HepG2 (cell line): ENCODE measurements at regions not wholly inside any gene's neighbourhood (a gene's known extent, or its start where the extent isn't known, plus 50 kb on each side); places are given as distances from the start of the nearest gene placed in this dataset.

Experiments used
- ATAC-seq: fragments of 200-7000 bp; cut with Tn5 transposase; 3 replicates; pipeline ENCODE4 v1.9.1; 2020; ENCODE audit warnings: mild to moderate bottlenecking, moderate library complexity
- BruUV-seq: library from RNA; stranded (reverse); fragments of 400-500 nt; replicated peaks from 2 replicates; lab custom pipeline; 2021; lab: Mats Ljungman, UMichigan
- CTCF ChIA-PET: fragments of 300-600 bp; formaldehyde crosslinking; extraction: SDS; loops from one replicate; lab custom pipeline; 2021; ENCODE audit warnings: low total read pairs, inconsistent platforms, low intra/inter-chr PET ratio; lab: Yijun Ruan, JAX
- POLR2A ChIA-PET: fragments of 350-600 bp; sonication (Branson Sonifier 250); formaldehyde crosslinking; loops from one replicate; lab custom pipeline; 2020; ENCODE audit warnings: antibody characterized with exemption, inconsistent platforms; lab: Yijun Ruan, JAX
- DNase-seq: peaks from one replicate; pipeline ENCODE4 v3.0.0-alpha.2; 2015; ENCODE audit warnings: low spot score
- FAIRE-seq: peaks from 3 replicates; lab custom pipeline; 2011; peaks lifted over from hg19 to GRCh38; lab: Jason Lieb, UNC
- H2AFZ ChIP-seq: one replicate; pipeline ENCODE4 v1.6.1; 2011; ENCODE audit warnings: low read length, inconsistent platforms
- H3K27ac ChIP-seq: fragments of 300-600 bp; 3 replicates; pipeline ENCODE4 v1.8.0; 2011; ENCODE audit warnings: mixed run types, mild to moderate bottlenecking, mixed read lengths, low read length, inconsistent platforms; ENCODE audit not compliant: insufficient read depth; ENCODE audit errors: extremely low read length
- H3K27me3 ChIP-seq, 2 experiments: fragments of 200-600 bp in 1 of 2; 2 replicates in 1 of 2; 3 replicates in 1 of 2; pipeline versions ENCODE4 v1.6.0 to v1.8.0; 2011; ENCODE audit warnings: low read length in 2 of 2, mild to moderate bottlenecking in 2 of 2, moderate library complexity in 2 of 2, inconsistent platforms in 1 of 2; ENCODE audit not compliant: insufficient read depth in 2 of 2, control insufficient read depth in 1 of 2
- H3K36me3 ChIP-seq, 2 experiments: fragments of 200-600 bp in 1 of 2; replicated peaks in 1 of 2; 2 replicates in 1 of 2; 3 replicates in 1 of 2; pipeline versions ENCODE4 v1.5.1 to v1.8.0; 2011; ENCODE audit warnings: low read length in 2 of 2, inconsistent platforms in 1 of 2; ENCODE audit not compliant: insufficient read depth in 2 of 2, control insufficient read depth in 1 of 2
- H3K4me1 ChIP-seq: 2 replicates; pipeline ENCODE4 v1.5.1; 2012; ENCODE audit warnings: low read length, inconsistent platforms; ENCODE audit not compliant: insufficient read depth
- H3K4me2 ChIP-seq: 2 replicates; pipeline ENCODE4 v1.6.0; 2011; ENCODE audit warnings: low read depth, low read length, inconsistent platforms
- H3K4me3 ChIP-seq, 3 experiments: fragments of 200-600 bp in 1 of 3; sonication (generic), shearing (Covaris generic) in 1 of 3; replicated peaks in 1 of 3; 2 replicates each; pipeline ENCODE4 v1.5.1; 2011 to 2016; ENCODE audit warnings: low read length in 3 of 3, inconsistent platforms in 2 of 3, low read depth in 2 of 3, mild to moderate bottlenecking in 2 of 3, control low read depth in 1 of 3, mixed read lengths in 1 of 3; ENCODE audit not compliant: insufficient read depth in 1 of 3
- H3K79me2 ChIP-seq: one replicate; pipeline ENCODE4 v1.6.1; 2011; ENCODE audit warnings: low read length, inconsistent platforms; ENCODE audit not compliant: insufficient read depth
- H3K9ac ChIP-seq: 2 replicates; pipeline ENCODE4 v1.6.0; 2011; ENCODE audit warnings: mild to moderate bottlenecking, low read depth, low read length, inconsistent platforms; ENCODE audit not compliant: insufficient read depth
- H3K9me3 ChIP-seq: 2 replicates; pipeline ENCODE4 v1.5.1; 2012; ENCODE audit warnings: mild to moderate bottlenecking, low read length
- H4K20me1 ChIP-seq: 2 replicates; pipeline ENCODE4 v1.6.0; 2011; ENCODE audit warnings: inconsistent platforms, mild to moderate bottlenecking, low read length, moderate library complexity; ENCODE audit not compliant: insufficient read depth
- ARNT ChIP-seq: fragments of 450-650 bp; IDR thresholded peaks from 2 replicates; pipeline ENCODE4 v1.6.1; 2017
- BRCA1 ChIP-seq: sonication (generic); formaldehyde crosslinking; IDR thresholded peaks from 2 replicates; pipeline ENCODE4 v1.4.0; 2020; ENCODE audit warnings: missing genetic modification reagents
- FOXJ3 ChIP-seq: sonication (generic); formaldehyde crosslinking; IDR thresholded peaks from 2 replicates; pipeline ENCODE4 v1.4.0; 2020; ENCODE audit warnings: missing genetic modification reagents, mild to moderate bottlenecking, borderline replicate concordance
- MAFF ChIP-seq: IDR thresholded peaks from 2 replicates; pipeline ENCODE4 v1.6.1; 2011; ENCODE audit warnings: low read depth, low read length, improper control_type of control experiment
- MIXL1 ChIP-seq: IDR thresholded peaks from 2 replicates; pipeline ENCODE4 v1.6.1; 2016
- NONO ChIP-seq, 2 experiments: fragments of 450-650 bp in 1 of 2; sonication (generic) in 1 of 2; formaldehyde crosslinking in 1 of 2; IDR thresholded peaks in 1 of 2; conservative IDR thresholded peaks in 1 of 2; 2 replicates each; pipeline versions ENCODE4 v1.6.1 to v1.8.0; 2017 to 2022; ENCODE audit warnings: mild to moderate bottlenecking in 1 of 2, missing genetic modification reagents in 1 of 2, moderate library complexity in 1 of 2
- TMF1 ChIP-seq: sonication (generic); formaldehyde crosslinking; IDR thresholded peaks from 2 replicates; pipeline ENCODE4 v1.8.1; 2022; ENCODE audit warnings: low read depth, missing genetic modification reagents
- YEATS4 ChIP-seq: sonication (generic); formaldehyde crosslinking; IDR thresholded peaks from 2 replicates; pipeline ENCODE4 v1.4.0; 2020; ENCODE audit warnings: missing genetic modification reagents, borderline replicate concordance
- ZNF772 ChIP-seq: sonication (generic); formaldehyde crosslinking; IDR thresholded peaks from 2 replicates; pipeline ENCODE4 v1.5.0; 2020; ENCODE audit warnings: mild to moderate bottlenecking, missing genetic modification reagents
- WGBS: methylation state at CpG from one replicate; pipeline ENCODE4 v1.1.6; 2017; ENCODE audit warnings: low lambda C conversion rate; 5-methylcytosine and 5-hydroxymethylcytosine counted together
- in situ Hi-C: cut with HindIII; loops from 2 replicates; pipeline ENCODE4 v1.10.0; 2017; ENCODE audit warnings: low pct_unique_long_range_greater_than_20kb; ENCODE audit not compliant: extremely low pct_ligation_motif_present
- intact Hi-C: fragments of 100-400 bp; cut with micrococcal nuclease; formaldehyde crosslinking; loops from one replicate; pipeline ENCODE4 v1.10.0; 2022; ENCODE audit not compliant: unreplicated experiment
- TF ChIP-seq, protein P1 (sequence below): sonication (generic); formaldehyde crosslinking; IDR thresholded peaks from 2 replicates; pipeline ENCODE4 v1.5.1; 2020; ENCODE audit warnings: missing genetic modification reagents, mild to moderate bottlenecking, borderline replicate concordance
- TF ChIP-seq, protein P2 (sequence below): sonication (generic); formaldehyde crosslinking; IDR thresholded peaks from 2 replicates; pipeline ENCODE4 v1.8.0; 2022; ENCODE audit warnings: mild to moderate bottlenecking, missing genetic modification reagents
- TF ChIP-seq, protein P3 (sequence below): sonication (generic); formaldehyde crosslinking; IDR thresholded peaks from 2 replicates; pipeline ENCODE4 v1.4.0; 2020; ENCODE audit warnings: missing genetic modification reagents, borderline replicate concordance
- TF ChIP-seq, protein P4 (sequence below): sonication (generic); formaldehyde crosslinking; IDR thresholded peaks from 2 replicates; pipeline ENCODE4 v1.8.0; 2022; ENCODE audit warnings: mild to moderate bottlenecking, missing genetic modification reagents, moderate library complexity

DNA sequence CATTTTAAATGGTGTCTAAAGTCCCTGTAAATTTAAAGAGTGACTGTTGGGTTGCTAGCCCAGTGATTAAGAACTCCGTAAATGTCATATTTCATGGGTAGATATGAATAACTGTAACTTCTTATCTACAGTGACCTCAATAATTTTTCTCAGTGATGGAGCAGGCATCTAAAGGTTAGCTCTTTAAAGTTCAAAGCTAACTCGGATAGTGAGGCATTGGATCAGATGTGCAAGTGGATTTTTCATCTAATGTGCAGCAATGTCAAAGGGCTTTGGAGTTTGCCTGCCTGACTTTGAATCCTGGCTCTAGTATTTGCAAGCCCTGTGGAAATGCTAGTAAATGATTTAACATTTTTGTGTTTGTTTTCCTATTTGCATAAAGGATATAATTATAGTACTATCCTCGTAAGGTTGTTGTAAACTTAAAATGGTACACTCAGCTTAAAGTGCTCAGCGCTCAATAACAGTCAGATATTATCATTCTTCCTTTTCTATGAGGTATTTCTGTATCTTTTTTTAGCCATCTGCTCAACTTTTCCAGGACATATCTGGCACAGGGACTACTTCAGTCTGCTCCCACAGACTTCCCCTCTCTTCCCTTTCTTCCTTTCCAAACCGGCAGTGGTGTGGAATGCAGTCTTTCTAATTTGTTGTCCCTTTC, 163.7 kb upstream of the ELL2 start (continued):
- TF ChIP-seq MAFF, result 0 out of 2 replicates have a peak, but pooled peaks have one; percentile 13

DNA sequence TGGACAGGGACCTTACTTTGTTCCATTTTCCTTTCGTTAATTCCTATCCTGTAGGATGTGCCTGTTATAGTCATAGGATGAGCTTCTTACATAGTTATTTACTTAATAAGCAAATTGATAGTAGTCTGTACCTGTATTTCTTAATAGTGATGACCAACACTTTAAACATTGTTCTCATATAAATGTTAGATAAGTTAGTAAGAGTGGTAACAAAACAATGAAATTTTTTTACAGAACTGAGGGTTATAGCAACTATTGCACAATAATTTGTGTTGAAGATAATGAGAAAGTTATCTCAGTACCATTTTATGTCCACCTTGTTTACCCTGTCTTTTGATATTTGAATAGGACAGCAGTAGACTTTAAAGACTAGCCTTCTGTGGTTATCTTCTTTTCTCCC, 162.9 kb upstream of the ELL2 start:
- peak overlapping the region in 2 of 3 experiments; percentile 19 to 26; a peak in 4 of 6 replicates for H3K4me3 ChIP-seq
- H3K9me3 ChIP-seq, result no peaks in the 10 kb centered on the region
- DNase-seq, result no peak
- H2AFZ ChIP-seq, result no peak overlapping the region
- CTCF ChIA-PET, result no interaction called here
- H3K27me3 ChIP-seq, result no peaks in the 10 kb centered on the region
- no peaks in the 10 kb centered on the region for H3K36me3 ChIP-seq
- 85% methylated on average over 1 of the region's 1 CpG for WGBS
- intact Hi-C loops, result loop anchor here (2.0 kb wide), 1 partner anchor 166 kb away; no protein-coding TSS in a partner anchor
- H3K27ac ChIP-seq, result peak overlapping the region; percentile 86
- no TSS peak for BruUV-seq
- H3K79me2 ChIP-seq, result peaks cover 6% of the 10 kb centered on the region
- no peaks in the 10 kb centered on the region for H4K20me1 ChIP-seq
- POLR2A ChIA-PET, result interaction anchor here (1.6 to 2.6 kb wide), 2 partner anchors 10 to 137 kb away, joined by 3 to 14 read pairs; no protein-coding TSS in a partner anchor
- H3K4me1 ChIP-seq, result peaks cover 97% of the 10 kb centered on the region
- FAIRE-seq, result no peak
- no peak for ATAC-seq
- peak overlapping the region; percentile 73; the same call in 1 of the 2 replicates for H3K9ac ChIP-seq
- in situ Hi-C loops, result no loop called here
- peak overlapping the region; percentile 84 for H3K4me2 ChIP-seq
- no peak for TF ChIP-seq TMF1 (CRISPR knock-in tag)
- TF ChIP-seq, protein P1, sequence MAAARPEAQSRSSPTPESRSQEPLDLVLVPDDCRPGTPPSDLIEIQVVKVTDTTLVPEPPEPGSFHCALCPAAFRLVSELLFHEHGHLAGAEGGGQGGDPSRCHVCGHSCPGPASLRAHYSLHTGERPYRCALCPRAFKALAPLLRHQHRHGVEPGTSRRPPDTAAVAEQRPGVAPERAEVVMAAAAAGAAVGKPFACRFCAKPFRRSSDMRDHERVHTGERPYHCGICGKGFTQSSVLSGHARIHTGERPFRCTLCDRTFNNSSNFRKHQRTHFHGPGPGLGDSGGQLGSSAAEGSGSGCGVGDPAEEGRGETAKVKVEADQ, result no peak
- TF ChIP-seq ZNF772 (CRISPR knock-in tag), result no peak
- TF ChIP-seq BRCA1 (CRISPR knock-in tag), result no peak
- TF ChIP-seq, protein P2, sequence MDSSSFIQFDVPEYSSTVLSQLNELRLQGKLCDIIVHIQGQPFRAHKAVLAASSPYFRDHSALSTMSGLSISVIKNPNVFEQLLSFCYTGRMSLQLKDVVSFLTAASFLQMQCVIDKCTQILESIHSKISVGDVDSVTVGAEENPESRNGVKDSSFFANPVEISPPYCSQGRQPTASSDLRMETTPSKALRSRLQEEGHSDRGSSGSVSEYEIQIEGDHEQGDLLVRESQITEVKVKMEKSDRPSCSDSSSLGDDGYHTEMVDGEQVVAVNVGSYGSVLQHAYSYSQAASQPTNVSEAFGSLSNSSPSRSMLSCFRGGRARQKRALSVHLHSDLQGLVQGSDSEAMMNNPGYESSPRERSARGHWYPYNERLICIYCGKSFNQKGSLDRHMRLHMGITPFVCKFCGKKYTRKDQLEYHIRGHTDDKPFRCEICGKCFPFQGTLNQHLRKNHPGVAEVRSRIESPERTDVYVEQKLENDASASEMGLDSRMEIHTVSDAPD, result no peak
- peak; percentile 49; the same call in 1 of the 2 replicates for TF ChIP-seq FOXJ3
- TF ChIP-seq, protein P3, sequence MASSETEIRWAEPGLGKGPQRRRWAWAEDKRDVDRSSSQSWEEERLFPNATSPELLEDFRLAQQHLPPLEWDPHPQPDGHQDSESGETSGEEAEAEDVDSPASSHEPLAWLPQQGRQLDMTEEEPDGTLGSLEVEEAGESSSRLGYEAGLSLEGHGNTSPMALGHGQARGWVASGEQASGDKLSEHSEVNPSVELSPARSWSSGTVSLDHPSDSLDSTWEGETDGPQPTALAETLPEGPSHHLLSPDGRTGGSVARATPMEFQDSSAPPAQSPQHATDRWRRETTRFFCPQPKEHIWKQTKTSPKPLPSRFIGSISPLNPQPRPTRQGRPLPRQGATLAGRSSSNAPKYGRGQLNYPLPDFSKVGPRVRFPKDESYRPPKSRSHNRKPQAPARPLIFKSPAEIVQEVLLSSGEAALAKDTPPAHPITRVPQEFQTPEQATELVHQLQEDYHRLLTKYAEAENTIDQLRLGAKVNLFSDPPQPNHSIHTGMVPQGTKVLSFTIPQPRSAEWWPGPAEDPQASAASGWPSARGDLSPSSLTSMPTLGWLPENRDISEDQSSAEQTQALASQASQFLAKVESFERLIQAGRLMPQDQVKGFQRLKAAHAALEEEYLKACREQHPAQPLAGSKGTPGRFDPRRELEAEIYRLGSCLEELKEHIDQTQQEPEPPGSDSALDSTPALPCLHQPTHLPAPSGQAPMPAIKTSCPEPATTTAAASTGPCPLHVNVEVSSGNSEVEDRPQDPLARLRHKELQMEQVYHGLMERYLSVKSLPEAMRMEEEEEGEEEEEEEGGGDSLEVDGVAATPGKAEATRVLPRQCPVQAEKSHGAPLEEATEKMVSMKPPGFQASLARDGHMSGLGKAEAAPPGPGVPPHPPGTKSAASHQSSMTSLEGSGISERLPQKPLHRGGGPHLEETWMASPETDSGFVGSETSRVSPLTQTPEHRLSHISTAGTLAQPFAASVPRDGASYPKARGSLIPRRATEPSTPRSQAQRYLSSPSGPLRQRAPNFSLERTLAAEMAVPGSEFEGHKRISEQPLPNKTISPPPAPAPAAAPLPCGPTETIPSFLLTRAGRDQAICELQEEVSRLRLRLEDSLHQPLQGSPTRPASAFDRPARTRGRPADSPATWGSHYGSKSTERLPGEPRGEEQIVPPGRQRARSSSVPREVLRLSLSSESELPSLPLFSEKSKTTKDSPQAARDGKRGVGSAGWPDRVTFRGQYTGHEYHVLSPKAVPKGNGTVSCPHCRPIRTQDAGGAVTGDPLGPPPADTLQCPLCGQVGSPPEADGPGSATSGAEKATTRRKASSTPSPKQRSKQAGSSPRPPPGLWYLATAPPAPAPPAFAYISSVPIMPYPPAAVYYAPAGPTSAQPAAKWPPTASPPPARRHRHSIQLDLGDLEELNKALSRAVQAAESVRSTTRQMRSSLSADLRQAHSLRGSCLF (CRISPR knock-in tag), result no peak
- no peak for TF ChIP-seq ARNT
- TF ChIP-seq YEATS4 (CRISPR knock-in tag), result no peak
- no peak for TF ChIP-seq NONO (IDR thresholded peaks at IDR 0.05)
- no peak for TF ChIP-seq NONO (CRISPR knock-in tag; conservative IDR thresholded peaks at IDR 0.05)
- TF ChIP-seq MIXL1, result no peak
- TF ChIP-seq, protein P4, sequence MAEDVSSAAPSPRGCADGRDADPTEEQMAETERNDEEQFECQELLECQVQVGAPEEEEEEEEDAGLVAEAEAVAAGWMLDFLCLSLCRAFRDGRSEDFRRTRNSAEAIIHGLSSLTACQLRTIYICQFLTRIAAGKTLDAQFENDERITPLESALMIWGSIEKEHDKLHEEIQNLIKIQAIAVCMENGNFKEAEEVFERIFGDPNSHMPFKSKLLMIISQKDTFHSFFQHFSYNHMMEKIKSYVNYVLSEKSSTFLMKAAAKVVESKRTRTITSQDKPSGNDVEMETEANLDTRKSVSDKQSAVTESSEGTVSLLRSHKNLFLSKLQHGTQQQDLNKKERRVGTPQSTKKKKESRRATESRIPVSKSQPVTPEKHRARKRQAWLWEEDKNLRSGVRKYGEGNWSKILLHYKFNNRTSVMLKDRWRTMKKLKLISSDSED (CRISPR knock-in tag), result no peak
